ENCODE measurements at regions not wholly inside any gene's neighbourhood (a gene's known extent, or its start where the extent isn't known, plus 50 kb on each side); places are given as distances from the start of the nearest gene placed in this dataset.

- TF ChIP-seq POLR2A (IDR thresholded peaks at IDR 0.05; ENCODE audit: low read depth, low read length) (no peak), EZH2 (IDR thresholded peaks at IDR 0.05; ENCODE audit: borderline replicate concordance, low read depth, low read length, severe bottlenecking) (no peak), POLR2AphosphoS5 (IDR thresholded peaks at IDR 0.05; ENCODE audit: insufficient read depth, low read depth, low read length) (no peak), MYC (IDR thresholded peaks at IDR 0.05; ENCODE audit: low read depth, low read length) (no peak), GATA2 (IDR thresholded peaks at IDR 0.05; ENCODE audit: insufficient read depth, insufficient read length, low read depth, low read length) (no peak), FOS (IDR thresholded peaks at IDR 0.05; ENCODE audit: borderline replicate concordance, insufficient read depth, low read length) (no peak)
- TF ChIP-seq, protein P1, sequence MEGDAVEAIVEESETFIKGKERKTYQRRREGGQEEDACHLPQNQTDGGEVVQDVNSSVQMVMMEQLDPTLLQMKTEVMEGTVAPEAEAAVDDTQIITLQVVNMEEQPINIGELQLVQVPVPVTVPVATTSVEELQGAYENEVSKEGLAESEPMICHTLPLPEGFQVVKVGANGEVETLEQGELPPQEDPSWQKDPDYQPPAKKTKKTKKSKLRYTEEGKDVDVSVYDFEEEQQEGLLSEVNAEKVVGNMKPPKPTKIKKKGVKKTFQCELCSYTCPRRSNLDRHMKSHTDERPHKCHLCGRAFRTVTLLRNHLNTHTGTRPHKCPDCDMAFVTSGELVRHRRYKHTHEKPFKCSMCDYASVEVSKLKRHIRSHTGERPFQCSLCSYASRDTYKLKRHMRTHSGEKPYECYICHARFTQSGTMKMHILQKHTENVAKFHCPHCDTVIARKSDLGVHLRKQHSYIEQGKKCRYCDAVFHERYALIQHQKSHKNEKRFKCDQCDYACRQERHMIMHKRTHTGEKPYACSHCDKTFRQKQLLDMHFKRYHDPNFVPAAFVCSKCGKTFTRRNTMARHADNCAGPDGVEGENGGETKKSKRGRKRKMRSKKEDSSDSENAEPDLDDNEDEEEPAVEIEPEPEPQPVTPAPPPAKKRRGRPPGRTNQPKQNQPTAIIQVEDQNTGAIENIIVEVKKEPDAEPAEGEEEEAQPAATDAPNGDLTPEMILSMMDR (IDR thresholded peaks at IDR 0.05; ENCODE audit: extremely low read depth in 1 of 2, insufficient read depth in 1 of 2, low read depth in 1 of 2, low read length in 2 of 2) = no peak
Measured at GRCh38 chr16:6837722-6838121, 494.9 kb upstream of the RBFOX1 start.
